Adrenal gland (tissue), 9 donors: ENCODE measurements at regions not wholly inside any gene's neighbourhood (a gene's known extent, or its start where the extent isn't known, plus 50 kb on each side); places are given as distances from the start of the nearest gene placed in this dataset.
A peak's percentile ranks its signal among the peaks of the same experiment; 100 is the strongest.

Experiments used
- DNase-seq, 7 donors: peaks; one replicate each; pipeline ENCODE4 v3.0.0-alpha.2; 2019 to 2020
- H3K27ac ChIP-seq, 5 donors: fragments of 200-600 bp; sonication (generic) in 4 of 5; 1 replicate in 3 of 5; 2 replicates in 2 of 5; pipeline versions ENCODE4 v1.5.1 to v1.8.0; 2016 to 2020; ENCODE audit warnings: mild to moderate bottlenecking in 1 of 5
- H3K27me3 ChIP-seq: fragments of 200-600 bp; 2 replicates; pipeline ENCODE4 v1.8.0; 2021
- H3K36me3 ChIP-seq, 2 donors: fragments of 200-600 bp; replicated peaks in 1 of 2; 1 replicate in 1 of 2; 2 replicates in 1 of 2; pipeline versions ENCODE4 v1.5.1 to v1.8.0; 2018 to 2022
- H3K4me1 ChIP-seq, 2 donors: fragments of 200-600 bp; replicated peaks in 1 of 2; 1 replicate in 1 of 2; 2 replicates in 1 of 2; pipeline versions ENCODE4 v1.5.1 to v1.8.0; 2018 to 2021
- H3K4me3 ChIP-seq, 4 donors: fragments of 200-600 bp; sonication (generic) in 3 of 4; one replicate each; pipeline ENCODE4 v1.5.1; 2016 to 2018
- H3K9me3 ChIP-seq, 3 donors: fragments of 200-600 bp; sonication (generic) in 1 of 3; replicated peaks in 1 of 3; 1 replicate in 2 of 3; 2 replicates in 1 of 3; pipeline versions ENCODE4 v1.5.1 to v1.8.0; 2016 to 2021
- CTCF ChIP-seq, 6 experiments: fragments of 450-650 bp in 4 of 6; fragments of 200-600 bp in 2 of 6; sonication (generic) in 1 of 6; IDR thresholded peaks; 1 replicate in 5 of 6; 2 replicates in 1 of 6; pipeline versions ENCODE4 v1.5.1 to v1.8.0; 2016 to 2021; ENCODE audit warnings: antibody characterized with exemption in 6 of 6, mild to moderate bottlenecking in 2 of 6, moderate library complexity in 1 of 6
- POLR2A ChIP-seq, 2 donors: fragments of 450-650 bp; IDR thresholded peaks; one replicate each; pipeline ENCODE4 v1.6.1; 2017; ENCODE audit warnings: antibody characterized with exemption in 2 of 2, mild to moderate bottlenecking in 2 of 2, moderate library complexity in 1 of 2
- WGBS, 4 donors: extraction: QIAGEN DNeasy Blood & Tissue Kit in 2 of 4; methylation state at CpG; one replicate each; pipeline versions ENCODE4 v1.1.5 to v1.1.7; 2013 to 2017; 5-methylcytosine and 5-hydroxymethylcytosine counted together
- intact Hi-C, 2 donors: fragments of 100-400 bp; cut with DNase I; formaldehyde crosslinking; loops; one replicate each; pipeline versions ENCODE4 v1.14.1 to v1.15.0; 2022 to 2023
- donor health status: healthy with polysubstance abuse.
- donor health status: Bipolar disorder and iron deficiency.
- donor health status: DM: yes; HTN: yes; CAD: no.
- donor health status: DM: no; HTN: no; CAD: no.
- donor health status: DM: no; HTN: no; CAD: no.

- intact Hi-C loops: no loop called here
- Histone ChIP-seq H3K4me1 (no peaks in the 10 kb centered on the region), H3K27ac (no peak overlapping the region), H3K27me3 (no peaks in the 10 kb centered on the region), H3K9me3 (no peaks in the 10 kb centered on the region), H3K4me3 (no peak overlapping the region), H3K36me3 (no peaks in the 10 kb centered on the region)
- 70 to 78% (median 70%) methylated on average over 4 of the region's 4 CpGs for WGBS, 4 donors
- no peak for TF ChIP-seq CTCF (IDR thresholded peaks at IDR 0.05)
- no peak for TF ChIP-seq POLR2A (IDR thresholded peaks at IDR 0.05)
- DNase-seq: no peak
These were observed 175.4 kb upstream of the PZP start for GRCh38 chr12:9383585-9383984.

- Histone ChIP-seq H3K36me3 (no peaks in the 10 kb centered on the region), H3K27me3 (no peaks in the 10 kb centered on the region), H3K4me3 (no peak overlapping the region), H3K27ac (no peak overlapping the region), H3K4me1 (no peaks in the 10 kb centered on the region), H3K9me3 (no peaks in the 10 kb centered on the region)
- whole genome bisulfite sequencing, 4 donors: 65 to 96% (median 74%) methylated on average over 2 of the region's 2 CpGs
- TF ChIP-seq CTCF (IDR thresholded peaks at IDR 0.05) (no peak), POLR2A (IDR thresholded peaks at IDR 0.05) (no peak)
- DNase-seq: peak in 1 of 7 donors; percentile 6
- intact Hi-C loops: no loop called here
These were observed 173.4 kb upstream of the PZP start for GRCh38 chr12:9381619-9382018.

- no peak overlapping the region for H3K27ac ChIP-seq
- no peak for DNase-seq
- 82 to 95% (median 89%) methylated on average over 2 to 4 of the region's 4 CpGs for WGBS, 4 donors
- no peaks in the 10 kb centered on the region for H3K27me3 ChIP-seq
- no peak overlapping the region for H3K4me3 ChIP-seq
- H3K4me1 ChIP-seq: no peaks in the 10 kb centered on the region
- intact Hi-C loops: no loop called here
- H3K9me3 ChIP-seq: no peaks in the 10 kb centered on the region
- TF ChIP-seq POLR2A (IDR thresholded peaks at IDR 0.05) (no peak), CTCF (IDR thresholded peaks at IDR 0.05) (no peak)
- no peaks in the 10 kb centered on the region for H3K36me3 ChIP-seq
These were observed 172.5 kb upstream of the PZP start for GRCh38 chr12:9380650-9381049.

GRCh38 chr12:9379023-9379742 lies 171.0 kb upstream of the PZP start:
- H3K36me3 ChIP-seq: no peaks in the 10 kb centered on the region
- H3K27ac ChIP-seq: no peak overlapping the region
- H3K27me3 ChIP-seq: no peaks in the 10 kb centered on the region
- H3K4me3 ChIP-seq: no peak overlapping the region
- TF ChIP-seq POLR2A (IDR thresholded peaks at IDR 0.05) (no peak), CTCF (IDR thresholded peaks at IDR 0.05) (no peak)
- intact Hi-C loops: no loop called here
- H3K4me1 ChIP-seq: no peaks in the 10 kb centered on the region
- no peak for DNase-seq
- WGBS, 4 donors: 83 to 90% (median 86%) methylated on average over 11 of the region's 11 CpGs
- H3K9me3 ChIP-seq: no peaks in the 10 kb centered on the region
